MM.1S (cell line): ENCODE measurements at regions not wholly inside any gene's neighbourhood (a gene's known extent, or its start where the extent isn't known, plus 50 kb on each side); places are given as distances from the start of the nearest gene placed in this dataset.
"Not testable (repeated sequence)": the region's sequence is repeated elsewhere in the genome, so short reads cannot be mapped to it uniquely, and the experiment has no call there.

Source experiments
- DNase-seq: peaks from one replicate; pipeline ENCODE4 v3.0.0-alpha.2; 2015
- H2AFZ ChIP-seq: fragments of 300-600 bp; sonication (generic); 2 replicates; pipeline ENCODE4 v1.6.0; 2016; ENCODE audit warnings: antibody characterized with exemption, low read length
- H3F3A ChIP-seq: fragments of 300-600 bp; sonication (generic); 2 replicates; pipeline ENCODE4 v1.6.1; 2016; ENCODE audit warnings: mild to moderate bottlenecking, antibody characterized with exemption, low read length, moderate library complexity, mixed read lengths; ENCODE audit not compliant: insufficient read depth
- H3K27ac ChIP-seq: fragments of 300-600 bp; sonication (generic); 2 replicates; pipeline ENCODE4 v1.5.1; 2016; ENCODE audit warnings: mild to moderate bottlenecking, low read length
- H3K27me3 ChIP-seq: fragments of 300-600 bp; sonication (generic); replicated peaks from 2 replicates; pipeline ENCODE4 v1.6.0; 2016; ENCODE audit warnings: low read length; ENCODE audit not compliant: insufficient read depth
- H3K36me3 ChIP-seq: fragments of 300-600 bp; sonication (generic); replicated peaks from 2 replicates; pipeline ENCODE4 v1.6.1; 2016; ENCODE audit warnings: mild to moderate bottlenecking, low read length, mixed read lengths; ENCODE audit not compliant: insufficient read depth
- H3K4me1 ChIP-seq: fragments of 300-600 bp; sonication (generic); 2 replicates; pipeline ENCODE4 v1.6.1; 2016; ENCODE audit warnings: low read length, mixed read lengths
- H3K4me2 ChIP-seq: fragments of 300-600 bp; sonication (generic); 2 replicates; pipeline ENCODE4 v1.6.0; 2016; ENCODE audit warnings: low read depth, low read length
- H3K4me3 ChIP-seq: fragments of 300-600 bp; sonication (generic); 2 replicates; pipeline ENCODE4 v1.5.1; 2016; ENCODE audit warnings: low read length, mixed read lengths
- H3K79me2 ChIP-seq: fragments of 300-600 bp; sonication (generic); 2 replicates; pipeline ENCODE4 v1.6.1; 2016; ENCODE audit warnings: mixed run types, low read length, mixed read lengths
- H3K9ac ChIP-seq: fragments of 300-600 bp; sonication (generic); 2 replicates; pipeline ENCODE4 v1.6.1; 2016; ENCODE audit warnings: low read length, mixed read lengths
- H3K9me2 ChIP-seq: fragments of 300-600 bp; sonication (generic); replicated peaks from 2 replicates; pipeline ENCODE4 v1.6.1; 2016; ENCODE audit warnings: mild to moderate bottlenecking, low read length, mixed read lengths; ENCODE audit not compliant: insufficient read depth
- H3K9me3 ChIP-seq: fragments of 300-600 bp; sonication (generic); replicated peaks from 2 replicates; pipeline ENCODE4 v1.6.1; 2016; ENCODE audit warnings: mild to moderate bottlenecking, low read length, mixed read lengths; ENCODE audit not compliant: insufficient read depth
- H4K20me1 ChIP-seq: fragments of 300-600 bp; sonication (generic); 2 replicates; pipeline ENCODE4 v1.6.1; 2016; ENCODE audit warnings: mild to moderate bottlenecking, low read length, moderate library complexity, mixed read lengths; ENCODE audit not compliant: insufficient read depth
- EZH2 ChIP-seq: fragments of 300-600 bp; sonication (generic); optimal IDR thresholded peaks from 2 replicates; pipeline ENCODE3; 2017; ENCODE audit warnings: low read depth, mild to moderate bottlenecking, antibody characterized with exemption, low read length, mixed read lengths
- EZH2phosphoT487 ChIP-seq: fragments of 300-600 bp; sonication (generic); IDR thresholded peaks from 2 replicates; pipeline ENCODE4 v1.6.1; 2018; ENCODE audit warnings: antibody characterized with exemption, low read length
- TF ChIP-seq, protein P1 (sequence below): fragments of 300-600 bp; sonication (generic); IDR thresholded peaks from 2 replicates; pipeline ENCODE4 v1.5.1; 2016; ENCODE audit warnings: antibody characterized with exemption, low read length, mixed read lengths

DNA sequence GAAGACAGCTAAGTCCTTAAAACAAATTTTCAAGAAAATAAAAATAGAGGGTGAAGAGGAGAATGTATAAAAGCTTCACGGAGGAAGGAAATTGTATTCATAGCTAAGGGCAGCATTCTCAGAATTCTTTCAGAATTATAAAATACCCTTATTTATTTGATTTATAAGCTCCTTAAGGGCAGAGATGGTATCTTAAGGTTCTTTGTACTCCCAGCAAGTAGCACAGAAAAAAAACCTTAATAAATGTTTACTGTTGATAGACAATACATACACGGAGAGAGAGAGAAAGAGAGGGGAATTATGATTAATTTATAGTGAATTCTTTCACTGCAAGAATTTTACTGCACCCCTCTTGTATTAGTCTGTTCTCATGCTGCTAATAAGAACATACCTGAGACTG, 375.6 kb upstream of the CCDC54 start:
- no peaks in the 10 kb centered on the region for H3K9me3 ChIP-seq
- no peak overlapping the region for H3K4me3 ChIP-seq
- no peaks in the 10 kb centered on the region for H3K27me3 ChIP-seq
- TF ChIP-seq EZH2 (no peak), EZH2phosphoT487 (no peak)
- TF ChIP-seq, protein P1, sequence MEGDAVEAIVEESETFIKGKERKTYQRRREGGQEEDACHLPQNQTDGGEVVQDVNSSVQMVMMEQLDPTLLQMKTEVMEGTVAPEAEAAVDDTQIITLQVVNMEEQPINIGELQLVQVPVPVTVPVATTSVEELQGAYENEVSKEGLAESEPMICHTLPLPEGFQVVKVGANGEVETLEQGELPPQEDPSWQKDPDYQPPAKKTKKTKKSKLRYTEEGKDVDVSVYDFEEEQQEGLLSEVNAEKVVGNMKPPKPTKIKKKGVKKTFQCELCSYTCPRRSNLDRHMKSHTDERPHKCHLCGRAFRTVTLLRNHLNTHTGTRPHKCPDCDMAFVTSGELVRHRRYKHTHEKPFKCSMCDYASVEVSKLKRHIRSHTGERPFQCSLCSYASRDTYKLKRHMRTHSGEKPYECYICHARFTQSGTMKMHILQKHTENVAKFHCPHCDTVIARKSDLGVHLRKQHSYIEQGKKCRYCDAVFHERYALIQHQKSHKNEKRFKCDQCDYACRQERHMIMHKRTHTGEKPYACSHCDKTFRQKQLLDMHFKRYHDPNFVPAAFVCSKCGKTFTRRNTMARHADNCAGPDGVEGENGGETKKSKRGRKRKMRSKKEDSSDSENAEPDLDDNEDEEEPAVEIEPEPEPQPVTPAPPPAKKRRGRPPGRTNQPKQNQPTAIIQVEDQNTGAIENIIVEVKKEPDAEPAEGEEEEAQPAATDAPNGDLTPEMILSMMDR = no peak
- H4K20me1 ChIP-seq = no peaks in the 10 kb centered on the region
- no peak overlapping the region for H3K9ac ChIP-seq
- no peaks in the 10 kb centered on the region for H3F3A ChIP-seq
- no peaks in the 10 kb centered on the region for H3K9me2 ChIP-seq
- H3K4me1 ChIP-seq = no peaks in the 10 kb centered on the region
- no peak overlapping the region for H3K4me2 ChIP-seq
- DNase-seq = no peak
- H2AFZ ChIP-seq = no peak overlapping the region
- H3K36me3 ChIP-seq = no peaks in the 10 kb centered on the region
- no peaks in the 10 kb centered on the region for H3K79me2 ChIP-seq
- H3K27ac ChIP-seq = no peak overlapping the region

DNA sequence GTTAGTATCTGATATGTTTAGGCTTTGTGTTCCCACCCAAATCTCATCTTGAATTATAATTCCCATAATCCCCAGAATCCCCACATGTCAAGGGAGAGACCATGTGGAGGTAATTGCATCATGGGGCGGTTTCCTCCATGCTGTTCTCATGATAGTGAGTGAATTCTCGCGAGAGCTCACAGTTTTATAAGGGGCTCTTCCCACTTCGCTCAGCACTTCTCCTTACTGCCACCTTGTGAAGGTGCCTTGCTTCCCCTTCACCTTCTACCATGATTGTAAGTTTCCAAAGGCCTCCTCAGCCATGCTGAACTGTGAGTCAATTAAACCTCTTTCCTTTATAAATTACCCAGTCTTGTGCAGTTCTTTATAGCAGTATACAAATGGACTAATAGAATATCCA, 371.9 kb upstream of the CCDC54 start:
- H3K27ac ChIP-seq, H3F3A ChIP-seq, H3K36me3 ChIP-seq, H3K27me3 ChIP-seq, H3K4me3 ChIP-seq, H3K9ac ChIP-seq, H3K9me3 ChIP-seq, H3K4me1 ChIP-seq, H4K20me1 ChIP-seq, H3K79me2 ChIP-seq, H3K4me2 ChIP-seq, H2AFZ ChIP-seq, DNase-seq, H3K9me2 ChIP-seq: not testable (repeated sequence)

DNA sequence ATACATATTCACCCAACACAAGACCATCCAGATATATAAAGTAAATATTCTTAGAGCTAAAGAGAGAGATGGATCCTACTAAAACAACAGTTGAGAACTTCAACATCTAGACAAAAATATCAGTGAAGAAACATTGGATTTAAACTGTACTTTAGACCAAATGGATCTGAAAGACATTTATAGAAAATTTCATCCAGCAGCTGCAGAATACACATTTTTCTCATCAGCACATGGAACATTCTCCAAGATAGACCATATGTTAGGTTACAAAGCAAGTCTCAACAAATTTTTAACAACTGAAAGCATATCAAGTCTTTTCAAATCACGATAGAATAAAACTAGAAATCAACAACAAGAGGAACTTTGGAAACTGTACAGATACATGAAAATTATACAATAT, 369.0 kb upstream of the CCDC54 start:
- H3F3A ChIP-seq = no peaks in the 10 kb centered on the region
- H3K9me2 ChIP-seq = no peaks in the 10 kb centered on the region
- TF ChIP-seq, protein P1 = no peak
- TF ChIP-seq EZH2 (no peak), EZH2phosphoT487 (no peak)
- H3K4me1 ChIP-seq = no peaks in the 10 kb centered on the region
- H3K4me3 ChIP-seq = no peak overlapping the region
- H3K4me2 ChIP-seq = no peak overlapping the region
- no peak for DNase-seq
- no peak overlapping the region for H3K9ac ChIP-seq
- H4K20me1 ChIP-seq = no peaks in the 10 kb centered on the region
- no peak overlapping the region for H3K27ac ChIP-seq
- no peak overlapping the region for H2AFZ ChIP-seq
- no peaks in the 10 kb centered on the region for H3K27me3 ChIP-seq
- H3K36me3 ChIP-seq = no peaks in the 10 kb centered on the region
- no peaks in the 10 kb centered on the region for H3K79me2 ChIP-seq
- H3K9me3 ChIP-seq = no peaks in the 10 kb centered on the region

DNA sequence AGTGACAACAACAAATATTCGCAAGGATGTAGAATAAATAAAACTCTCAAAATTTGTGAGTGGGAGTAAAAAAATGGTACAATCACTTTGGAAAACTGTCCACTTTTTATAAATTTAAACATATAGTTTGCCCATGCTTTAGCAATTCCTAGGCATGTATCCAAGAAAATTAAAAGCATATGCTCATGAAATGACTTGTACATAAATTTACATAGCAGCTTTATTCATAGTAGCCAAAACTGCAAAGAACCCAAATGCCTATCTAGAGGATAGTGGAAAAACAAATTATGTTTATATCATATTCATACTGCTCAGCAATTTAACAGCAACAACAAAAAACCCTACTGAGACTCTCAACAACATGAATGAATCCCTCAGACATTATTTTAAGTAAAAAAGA, 363.6 kb upstream of the CCDC54 start:
- Histone ChIP-seq H3F3A (no peaks in the 10 kb centered on the region), H3K9ac (no peak overlapping the region), H3K27me3 (no peaks in the 10 kb centered on the region), H3K9me3 (no peaks in the 10 kb centered on the region), H2AFZ (no peak overlapping the region), H3K4me1 (no peaks in the 10 kb centered on the region), H3K9me2 (no peaks in the 10 kb centered on the region), H3K36me3 (no peaks in the 10 kb centered on the region), H3K4me2 (no peak overlapping the region), H4K20me1 (no peaks in the 10 kb centered on the region), H3K4me3 (no peak overlapping the region), H3K79me2 (no peaks in the 10 kb centered on the region), H3K27ac (no peak overlapping the region)
- TF ChIP-seq, protein P1 = no peak
- TF ChIP-seq EZH2 = no peak
- TF ChIP-seq EZH2phosphoT487 = no peak
- no peak for DNase-seq
